IMR-90 (cell line): ENCODE measurements at regions not wholly inside any gene's neighbourhood (a gene's known extent, or its start where the extent isn't known, plus 50 kb on each side); places are given as distances from the start of the nearest gene placed in this dataset.

Source experiments
- ATAC-seq: fragments of 200-7000 bp; cut with Tn5 transposase; 2 replicates; pipeline ENCODE4 v1.9.1; 2020; ENCODE audit warnings: low read depth, mild to moderate bottlenecking, moderate library complexity
- BruUV-seq: library from RNA; stranded (reverse); fragments of 400-500 nt; replicated peaks from 2 replicates; lab custom pipeline; 2021; lab: Mats Ljungman, UMichigan
- CTCF ChIA-PET: fragments of 300-600 bp; formaldehyde crosslinking; extraction: SDS; loops from one replicate; lab custom pipeline; 2021; ENCODE audit warnings: antibody characterized with exemption; lab: Yijun Ruan, JAX
- POLR2A ChIA-PET: fragments of 300-600 bp; sonication (Branson Sonifier 250); formaldehyde crosslinking; loops from one replicate; lab custom pipeline; 2022; ENCODE audit warnings: antibody characterized with exemption; ENCODE audit not compliant: unreplicated experiment; lab: Charles Lee
- DNase-seq: peaks from one replicate; pipeline ENCODE4 v3.0.0; 2013
- H2AFZ ChIP-seq: replicated peaks from 2 replicates; pipeline ENCODE3; 2013; ENCODE audit warnings: low read length, mild to moderate bottlenecking; ENCODE audit not compliant: poor library complexity
- H2AK5ac ChIP-seq: 2 replicates; pipeline ENCODE4 v1.6.1; 2013; ENCODE audit warnings: low read depth, low read length, inconsistent platforms
- H2AK9ac ChIP-seq: replicated peaks from 2 replicates; pipeline ENCODE3; 2013; ENCODE audit warnings: mild to moderate bottlenecking, low read depth, low read length, moderate library complexity; ENCODE audit not compliant: poor library complexity
- H2BK120ac ChIP-seq: 2 replicates; pipeline ENCODE4 v1.6.1; 2013; ENCODE audit warnings: low read depth, low read length, inconsistent platforms
- H2BK15ac ChIP-seq: 3 replicates; pipeline ENCODE4 v1.6.1; 2013; ENCODE audit warnings: low read depth, low read length, inconsistent platforms
- H2BK20ac ChIP-seq: 2 replicates; pipeline ENCODE4 v1.6.1; 2013; ENCODE audit warnings: low read depth, mild to moderate bottlenecking, inconsistent platforms, low read length, moderate library complexity
- H2BK5ac ChIP-seq: 2 replicates; pipeline ENCODE4 v1.6.1; 2013; ENCODE audit warnings: mild to moderate bottlenecking, low read depth, low read length, inconsistent platforms; ENCODE audit not compliant: poor library complexity, severe bottlenecking
- H3K14ac ChIP-seq: replicated peaks from 2 replicates; pipeline ENCODE4 v1.6.1; 2013; ENCODE audit warnings: low read depth, low read length, inconsistent platforms
- H3K18ac ChIP-seq: 2 replicates; pipeline ENCODE4 v1.6.1; 2013; ENCODE audit warnings: low read depth, low read length, control low read depth
- H3K23ac ChIP-seq: 2 replicates; pipeline ENCODE4 v1.6.1; 2013; ENCODE audit warnings: low read depth, low read length, inconsistent platforms
- H3K27ac ChIP-seq: 2 replicates; pipeline ENCODE4 v1.5.1; 2013; ENCODE audit warnings: mild to moderate bottlenecking, control low read depth, low read length; ENCODE audit not compliant: insufficient read depth
- H3K27me3 ChIP-seq: 2 replicates; pipeline ENCODE4 v1.6.1; 2013; ENCODE audit warnings: low read length; ENCODE audit not compliant: control insufficient read depth, insufficient read depth
- H3K36me3 ChIP-seq: 2 replicates; pipeline ENCODE4 v1.6.1; 2013; ENCODE audit warnings: low read length, mixed read lengths; ENCODE audit not compliant: control insufficient read depth, insufficient read depth
- H3K4ac ChIP-seq: 2 replicates; pipeline ENCODE4 v1.6.1; 2013; ENCODE audit warnings: low read depth, low read length, inconsistent platforms
- H3K4me1 ChIP-seq: 2 replicates; pipeline ENCODE4 v1.6.1; 2013; ENCODE audit warnings: low read length, mixed read lengths; ENCODE audit not compliant: control insufficient read depth, insufficient read depth
- H3K4me2 ChIP-seq: 2 replicates; pipeline ENCODE4 v1.6.1; 2013; ENCODE audit warnings: low read depth, mild to moderate bottlenecking, control low read depth, low read length, moderate library complexity
- H3K4me3 ChIP-seq: 2 replicates; pipeline ENCODE4 v1.5.1; 2013; ENCODE audit warnings: low read depth, mild to moderate bottlenecking, control low read depth, low read length, moderate library complexity; ENCODE audit not compliant: insufficient read depth
- H3K56ac ChIP-seq: 2 replicates; pipeline ENCODE4 v1.6.1; 2013; ENCODE audit warnings: low read length, inconsistent platforms; ENCODE audit not compliant: insufficient read depth; ENCODE audit errors: extremely low read depth
- H3K79me1 ChIP-seq, 2 experiments: 2 replicates each; pipeline ENCODE4 v1.6.1; 2013; ENCODE audit warnings: low read length in 2 of 2, inconsistent platforms in 1 of 2, low read depth in 1 of 2
- H3K9ac ChIP-seq: 2 replicates; pipeline ENCODE4 v1.6.1; 2013; ENCODE audit warnings: low read depth, low read length, control low read depth
- H3K9me1 ChIP-seq: 2 replicates; pipeline ENCODE4 v1.6.1; 2013; ENCODE audit warnings: low read length, inconsistent platforms; ENCODE audit not compliant: insufficient read depth
- H3K9me3 ChIP-seq: 2 replicates; pipeline ENCODE4 v1.6.1; 2013; ENCODE audit warnings: low read length; ENCODE audit not compliant: control insufficient read depth, insufficient read depth
- H4K20me1 ChIP-seq: 2 replicates; pipeline ENCODE4 v1.6.1; 2013; ENCODE audit warnings: low read length, inconsistent platforms; ENCODE audit not compliant: insufficient read depth
- H4K5ac ChIP-seq: 2 replicates; pipeline ENCODE4 v1.6.1; 2013; ENCODE audit warnings: mild to moderate bottlenecking, low read depth, low read length, control low read depth
- H4K8ac ChIP-seq, 2 experiments: 2 replicates each; pipeline ENCODE4 v1.6.1; 2013; ENCODE audit warnings: low read depth in 2 of 2, low read length in 2 of 2, control low read depth in 1 of 2, inconsistent platforms in 1 of 2
- H4K91ac ChIP-seq: 2 replicates; pipeline ENCODE4 v1.6.1; 2013; ENCODE audit warnings: low read depth, low read length, inconsistent platforms; ENCODE audit not compliant: insufficient read depth
- BHLHE40 ChIP-seq: fragments of 150-350 bp; IDR thresholded peaks from 2 replicates; pipeline ENCODE4 v1.6.1; 2016; ENCODE audit warnings: mild to moderate bottlenecking, low read depth, low read length
- NFE2L2 ChIP-seq: fragments of 150-350 bp; IDR thresholded peaks from 2 replicates; pipeline ENCODE4 v1.6.1; 2016; ENCODE audit warnings: low read depth, mild to moderate bottlenecking, low read length
- WGBS, 2 experiments: methylation state at CpG; one replicate each; pipeline versions ENCODE4 v1.1.5 to v1.1.7; 2013; ENCODE audit warnings: missing lambda C conversion rate in 2 of 2; ENCODE audit not compliant: insufficient read length in 1 of 2; ENCODE audit errors: extremely low coverage in 2 of 2; 5-methylcytosine and 5-hydroxymethylcytosine counted together
- dilution Hi-C: fragments of 300-500 bp; cut with HindIII; formaldehyde crosslinking; loops from one replicate; pipeline ENCODE4 v1.14.3; 2018; ENCODE audit warnings: low sequenced_read_pairs; ENCODE audit not compliant: unreplicated experiment
- in situ Hi-C: fragments of 300-500 bp; cut with MboI; formaldehyde crosslinking; loops from 3 replicates; pipeline ENCODE4 v1.14.3; 2019; ENCODE audit warnings: low sequenced_read_pairs, inconsistent platforms, mixed read lengths
- intact Hi-C: fragments of 100-400 bp; cut with micrococcal nuclease; formaldehyde crosslinking; loops from 2 replicates; pipeline ENCODE4 v1.10.0; 2022
- TF ChIP-seq, protein P1 (sequence below): fragments of 150-350 bp; IDR thresholded peaks from 2 replicates; pipeline ENCODE4 v1.6.1; 2016; ENCODE audit warnings: low read depth, mild to moderate bottlenecking, low read length, moderate library complexity, borderline replicate concordance
- TF ChIP-seq, protein P2 (sequence below): fragments of 150-350 bp; IDR thresholded peaks from 2 replicates; pipeline ENCODE4 v1.6.1; 2017; ENCODE audit warnings: mild to moderate bottlenecking, antibody characterized with exemption, low read length, low read depth

DNA sequence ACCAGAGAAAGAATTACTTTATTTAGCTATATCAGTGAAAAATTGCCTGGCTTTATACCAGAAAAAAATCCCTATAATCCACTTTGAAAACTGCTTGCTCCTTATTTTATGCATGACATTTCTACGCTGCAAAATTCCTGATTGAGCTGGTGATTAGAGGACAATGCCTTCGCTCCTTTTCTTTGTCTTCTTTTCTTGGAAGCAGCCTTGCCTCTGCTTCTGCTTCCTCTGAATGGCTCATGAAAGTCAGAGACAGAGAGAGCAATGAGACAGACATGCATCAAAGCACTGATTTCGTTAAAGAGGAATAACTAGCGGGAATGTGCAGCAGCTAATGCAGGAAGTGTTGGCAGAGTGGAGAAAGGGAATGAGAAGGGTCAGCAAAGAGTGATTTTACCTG lies 294.3 kb upstream of the IGFBP7 start:
- H2BK120ac ChIP-seq = no peak overlapping the region
- H3K14ac ChIP-seq = no peak overlapping the region
- ChIA-PET POLR2A (no interaction called here), CTCF (no interaction called here)
- no peak overlapping the region for H3K9ac ChIP-seq
- dilution Hi-C loops (no loop called here), in situ Hi-C loops (no loop called here), intact Hi-C loops (no loop called here)
- no peaks in the 10 kb centered on the region for H3K9me3 ChIP-seq
- no peak overlapping the region for H2BK20ac ChIP-seq
- H2AK9ac ChIP-seq = no peak overlapping the region
- H3K23ac ChIP-seq = no peak overlapping the region
- H3K4me3 ChIP-seq = no peak overlapping the region
- H3K4me2 ChIP-seq = no peak overlapping the region
- H3K56ac ChIP-seq = no peak overlapping the region
- DNase-seq (no peak), ATAC-seq (no peak)
- H4K20me1 ChIP-seq = no peaks in the 10 kb centered on the region
- WGBS, 2 experiments = no CpG with 5 or more reads among the region's 4 CpGs
- H2BK15ac ChIP-seq = no peak overlapping the region
- H3K4ac ChIP-seq = no peak overlapping the region
- H3K27ac ChIP-seq = no peak overlapping the region
- no peak overlapping the region for H2BK5ac ChIP-seq
- no peaks in the 10 kb centered on the region for H3K27me3 ChIP-seq
- BruUV-seq = no TSS peak
- H4K91ac ChIP-seq = no peak overlapping the region
- H3K9me1 ChIP-seq = no peaks in the 10 kb centered on the region
- no peaks in the 10 kb centered on the region for H3K79me1 ChIP-seq
- H2AFZ ChIP-seq = no peak overlapping the region
- no peak overlapping the region for H4K5ac ChIP-seq
- no peaks in the 10 kb centered on the region for H3K36me3 ChIP-seq
- no peak overlapping the region for H2AK5ac ChIP-seq
- no peaks in the 10 kb centered on the region for H3K4me1 ChIP-seq
- TF ChIP-seq, protein P1, sequence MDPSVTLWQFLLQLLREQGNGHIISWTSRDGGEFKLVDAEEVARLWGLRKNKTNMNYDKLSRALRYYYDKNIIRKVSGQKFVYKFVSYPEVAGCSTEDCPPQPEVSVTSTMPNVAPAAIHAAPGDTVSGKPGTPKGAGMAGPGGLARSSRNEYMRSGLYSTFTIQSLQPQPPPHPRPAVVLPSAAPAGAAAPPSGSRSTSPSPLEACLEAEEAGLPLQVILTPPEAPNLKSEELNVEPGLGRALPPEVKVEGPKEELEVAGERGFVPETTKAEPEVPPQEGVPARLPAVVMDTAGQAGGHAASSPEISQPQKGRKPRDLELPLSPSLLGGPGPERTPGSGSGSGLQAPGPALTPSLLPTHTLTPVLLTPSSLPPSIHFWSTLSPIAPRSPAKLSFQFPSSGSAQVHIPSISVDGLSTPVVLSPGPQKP = no peak
- TF ChIP-seq NFE2L2 = no peak
- TF ChIP-seq BHLHE40 = no peak
- TF ChIP-seq, protein P2, sequence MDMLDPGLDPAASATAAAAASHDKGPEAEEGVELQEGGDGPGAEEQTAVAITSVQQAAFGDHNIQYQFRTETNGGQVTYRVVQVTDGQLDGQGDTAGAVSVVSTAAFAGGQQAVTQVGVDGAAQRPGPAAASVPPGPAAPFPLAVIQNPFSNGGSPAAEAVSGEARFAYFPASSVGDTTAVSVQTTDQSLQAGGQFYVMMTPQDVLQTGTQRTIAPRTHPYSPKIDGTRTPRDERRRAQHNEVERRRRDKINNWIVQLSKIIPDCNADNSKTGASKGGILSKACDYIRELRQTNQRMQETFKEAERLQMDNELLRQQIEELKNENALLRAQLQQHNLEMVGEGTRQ = no peak
- no peak overlapping the region for H3K18ac ChIP-seq
- no peak overlapping the region for H4K8ac ChIP-seq
